LNCAP (cell line): ENCODE measurements at regions not wholly inside any gene's neighbourhood (a gene's known extent, or its start where the extent isn't known, plus 50 kb on each side); places are given as distances from the start of the nearest gene placed in this dataset.

Source experiments
- CTCF ChIP-seq: fragments of 450-650 bp; IDR thresholded peaks from 2 replicates; pipeline ENCODE4 v1.5.1; 2017; ENCODE audit warnings: mild to moderate bottlenecking

DNA sequence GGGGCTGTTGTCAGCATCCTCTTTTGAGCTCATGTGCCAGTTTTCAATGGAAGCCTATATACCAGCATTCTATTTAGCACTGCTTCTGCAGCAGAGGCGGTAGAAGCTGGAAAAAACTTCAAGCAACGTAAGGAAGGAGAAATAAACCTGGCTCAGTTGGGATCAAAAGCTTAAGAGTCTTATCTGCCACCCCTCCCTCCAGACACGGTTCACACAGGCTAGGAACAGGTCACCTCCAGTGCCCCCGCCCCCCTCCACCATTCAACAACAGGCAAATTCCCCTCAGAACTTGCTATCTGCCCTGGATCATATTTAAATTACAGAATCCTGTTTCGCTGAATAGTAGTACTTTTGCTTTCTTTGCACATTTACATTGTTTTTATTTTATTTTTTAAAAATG, 384.8 kb upstream of the PKDCC start:
- no peak for TF ChIP-seq CTCF

DNA sequence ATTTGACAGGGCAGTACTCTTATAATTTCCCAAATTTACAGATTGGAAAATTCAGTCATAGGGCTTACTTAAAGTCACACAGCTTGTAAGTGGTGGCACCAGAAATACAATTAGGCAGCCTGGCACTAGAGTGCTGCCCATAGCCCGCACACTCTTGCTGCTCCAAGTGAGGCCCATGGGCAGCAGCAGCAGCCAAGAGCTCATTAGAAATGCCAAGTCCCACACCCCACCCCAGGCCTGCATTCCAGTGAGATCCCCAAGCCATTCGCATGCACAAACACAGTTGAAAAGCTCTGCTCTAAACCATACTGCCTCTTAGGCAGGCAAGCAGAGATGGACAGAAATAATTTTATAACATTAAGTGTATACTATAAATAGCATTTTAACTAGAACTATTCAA, 379.3 kb upstream of the PKDCC start:
- no peak for TF ChIP-seq CTCF

- no peak for TF ChIP-seq CTCF
Observed at GRCh38 chr2:41678639-41679038, 369.2 kb upstream of the PKDCC start.

DNA sequence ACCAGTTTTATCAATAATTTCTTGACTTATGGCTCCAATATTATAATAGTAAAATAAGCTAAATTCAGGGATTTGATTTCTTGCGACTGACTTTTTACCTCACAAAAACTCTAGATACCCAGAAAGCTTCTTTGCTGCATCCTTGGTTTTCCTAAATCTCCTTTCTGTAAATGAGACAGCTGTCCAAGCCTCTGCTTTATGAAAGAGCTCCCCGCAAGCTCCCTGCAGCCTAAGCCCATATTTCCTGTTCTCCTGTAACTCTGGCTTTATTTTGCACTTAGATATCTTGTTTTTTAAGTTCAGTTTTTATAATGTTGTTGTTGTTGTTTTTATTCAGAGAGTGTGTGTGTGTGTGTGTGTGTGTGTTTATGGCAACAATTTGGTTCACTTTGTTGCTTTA, 361.7 kb upstream of the PKDCC start:
- no peak for TF ChIP-seq CTCF

GRCh38 chr2:41691561-41691960, 356.3 kb upstream of the PKDCC start:
- TF ChIP-seq CTCF = no peak

- no peak for TF ChIP-seq CTCF
Observed at GRCh38 chr2:41694536-41695049, 353.2 kb upstream of the PKDCC start.

GRCh38 chr2:41695198-41696113, 352.4 kb upstream of the PKDCC start:
- no peak for TF ChIP-seq CTCF
